AML-193 (cell line): ENCODE measurements at regions not wholly inside any gene's neighbourhood (a gene's known extent, or its start where the extent isn't known, plus 50 kb on each side); places are given as distances from the start of the nearest gene placed in this dataset.
A peak's percentile ranks its signal among the peaks of the same experiment; 100 is the strongest.
"Not testable (repeated sequence)": the region's sequence is repeated elsewhere in the genome, so short reads cannot be mapped to it uniquely, and the experiment has no call there.

Experiments
- DNase-seq, 2 experiments: peaks; one replicate each; lab custom pipeline; 2025; lab: John Stamatoyannopoulos, UW

- no peak for DNase-seq
Measured at GRCh38 chr13:63546524-63546923, 2130.9 kb upstream of the PCDH20 start.

DNA sequence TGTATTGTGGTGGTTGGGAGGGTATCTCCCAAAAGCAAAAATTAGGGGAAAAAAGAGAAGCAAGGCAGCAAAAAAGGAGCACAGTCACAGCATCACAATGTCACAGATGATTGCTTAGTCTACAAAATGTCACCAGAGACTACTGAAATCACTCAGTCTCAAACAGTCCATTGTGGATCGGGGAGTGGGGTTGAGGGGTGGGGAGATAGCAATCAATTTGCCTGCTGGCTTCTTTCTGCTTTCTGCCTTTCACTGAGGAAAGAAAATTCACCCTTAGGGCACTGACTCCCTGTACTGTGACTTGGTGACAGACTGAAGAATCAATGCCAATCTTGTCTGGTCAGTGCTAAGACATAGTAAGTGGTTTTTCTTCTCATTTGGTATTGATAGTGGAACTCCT lies 2127.1 kb upstream of the PCDH20 start:
- DNase-seq: no peak

- no peak for DNase-seq
Measured at GRCh38 chr13:63541336-63541735, 2125.7 kb upstream of the PCDH20 start.

DNA sequence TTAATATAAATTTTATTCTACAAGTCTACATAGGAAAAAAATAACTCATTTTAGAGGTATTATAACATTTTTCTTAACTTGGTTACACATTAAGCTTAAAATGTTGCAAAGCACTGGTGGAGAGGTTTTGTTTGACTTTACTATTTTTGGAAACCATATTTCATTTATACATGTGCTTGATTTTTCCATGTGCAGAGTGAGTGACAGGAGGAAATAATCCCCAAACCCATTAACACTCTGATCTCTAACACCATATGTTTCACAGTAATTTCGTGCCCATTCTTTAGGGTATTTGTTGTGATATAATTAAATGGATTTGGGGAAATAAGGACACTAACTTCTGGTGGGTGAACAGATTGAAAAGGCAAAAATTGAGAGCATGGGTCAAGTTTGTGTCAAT lies 2124.4 kb upstream of the PCDH20 start:
- DNase-seq: no peak

GRCh38 chr13:63517371-63517770 lies 2101.7 kb upstream of the PCDH20 start:
- no peak for DNase-seq

DNA sequence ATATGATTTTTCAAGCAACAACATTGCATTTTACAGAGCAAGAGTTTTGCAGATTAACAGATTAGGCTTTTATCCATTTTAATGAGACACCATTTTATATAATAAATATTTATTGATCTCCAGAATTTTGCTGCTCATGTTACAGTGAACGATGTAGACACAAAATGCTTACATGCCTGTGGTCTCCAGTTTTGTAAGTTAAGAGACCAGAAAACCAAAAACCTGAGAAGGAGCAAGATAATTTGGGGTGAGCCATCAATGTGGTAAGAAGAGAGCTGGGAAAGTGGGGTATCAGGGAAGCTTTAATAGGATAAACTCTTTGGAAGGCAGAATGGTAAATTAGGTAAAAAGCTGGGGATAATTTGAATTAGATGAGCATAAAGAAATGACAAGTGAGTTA lies 2100.5 kb upstream of the PCDH20 start:
- DNase-seq: no peak

GRCh38 chr13:63514886-63515285 lies 2099.2 kb upstream of the PCDH20 start:
- no peak for DNase-seq

DNA sequence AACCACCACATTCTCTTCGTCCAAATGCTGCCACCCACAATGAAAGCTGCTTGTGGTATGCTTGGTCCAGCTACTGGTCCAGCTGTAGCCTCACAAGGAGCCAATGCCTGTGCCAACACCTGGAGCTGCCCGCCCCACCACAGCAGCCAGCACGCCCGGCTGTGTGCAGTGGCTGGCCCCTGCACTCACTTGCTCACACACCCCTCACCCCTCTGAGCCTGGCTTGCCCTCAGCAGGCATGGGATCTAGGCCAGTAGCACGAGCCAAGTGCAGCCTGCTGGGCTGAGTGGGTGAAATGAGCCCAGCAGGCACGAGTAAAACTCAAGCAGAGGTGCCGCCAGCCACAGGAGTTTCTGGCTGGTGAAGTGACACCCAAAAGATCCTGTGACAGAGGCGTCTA lies 2096.4 kb upstream of the PCDH20 start:
- DNase-seq: no peak

DNA sequence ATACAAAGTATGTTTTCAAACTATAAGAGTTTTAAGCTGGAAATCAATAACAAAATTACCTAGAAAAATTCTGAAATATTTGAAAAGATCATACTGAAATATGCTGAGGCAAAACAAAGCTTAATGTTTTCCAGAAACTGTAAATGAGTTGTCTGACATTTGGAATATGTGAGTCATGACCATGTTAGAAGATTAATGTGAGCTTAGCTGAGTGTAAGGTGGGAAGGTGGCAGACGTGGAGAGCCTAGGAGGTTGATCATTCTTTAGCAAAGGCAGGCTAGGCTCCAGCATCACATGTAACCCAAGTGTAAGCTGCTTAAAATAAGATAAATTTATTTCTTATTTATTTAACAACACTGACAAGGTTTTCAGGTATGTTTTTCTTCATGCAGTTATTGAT lies 2086.1 kb upstream of the PCDH20 start:
- DNase-seq: no peak

DNA sequence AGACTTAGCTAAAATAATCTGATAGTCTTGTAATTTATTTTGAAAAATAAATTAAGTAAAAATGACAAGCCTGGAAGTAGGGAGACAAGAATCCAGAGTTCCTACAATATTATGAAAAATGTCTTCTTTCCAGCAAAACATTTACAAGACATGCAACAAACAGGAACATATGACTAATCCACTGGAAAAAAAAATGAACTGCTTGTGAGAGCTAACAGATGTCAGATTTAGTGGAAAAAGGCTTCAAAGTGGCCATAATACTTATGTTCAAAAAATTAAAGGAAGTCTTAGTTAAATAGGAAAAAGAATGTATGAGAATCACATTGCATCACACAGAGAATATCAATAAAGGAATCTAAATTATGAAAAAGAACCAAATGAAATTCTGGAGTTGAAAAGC lies 2082.0 kb upstream of the PCDH20 start:
- no peak for DNase-seq

- no peak for DNase-seq
Measured at GRCh38 chr13:63492604-63493003, 2077.0 kb upstream of the PCDH20 start.

GRCh38 chr13:63490149-63490548 lies 2074.5 kb upstream of the PCDH20 start:
- DNase-seq: no peak

GRCh38 chr13:63481334-63481733 lies 2065.7 kb upstream of the PCDH20 start:
- no peak for DNase-seq

DNA sequence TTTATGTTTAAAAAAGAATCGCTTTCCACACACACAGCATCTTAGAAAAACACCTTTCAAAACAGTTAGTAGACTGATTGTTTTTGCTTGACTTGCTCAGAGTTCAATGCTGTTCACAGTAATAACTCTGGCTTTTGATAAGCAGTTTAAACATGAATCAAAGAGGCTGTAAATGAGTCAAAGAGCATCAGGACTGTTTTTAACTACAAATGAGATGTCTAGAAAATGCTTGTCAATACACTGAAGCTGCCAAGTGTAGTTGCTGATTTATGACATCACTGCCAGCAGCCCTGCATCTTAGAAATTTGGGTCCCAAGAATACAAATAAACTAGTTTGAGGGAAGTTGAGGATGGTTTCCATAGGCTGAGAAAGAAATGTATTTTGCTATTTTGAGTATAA lies 2057.1 kb upstream of the PCDH20 start:
- no peak for DNase-seq

DNA sequence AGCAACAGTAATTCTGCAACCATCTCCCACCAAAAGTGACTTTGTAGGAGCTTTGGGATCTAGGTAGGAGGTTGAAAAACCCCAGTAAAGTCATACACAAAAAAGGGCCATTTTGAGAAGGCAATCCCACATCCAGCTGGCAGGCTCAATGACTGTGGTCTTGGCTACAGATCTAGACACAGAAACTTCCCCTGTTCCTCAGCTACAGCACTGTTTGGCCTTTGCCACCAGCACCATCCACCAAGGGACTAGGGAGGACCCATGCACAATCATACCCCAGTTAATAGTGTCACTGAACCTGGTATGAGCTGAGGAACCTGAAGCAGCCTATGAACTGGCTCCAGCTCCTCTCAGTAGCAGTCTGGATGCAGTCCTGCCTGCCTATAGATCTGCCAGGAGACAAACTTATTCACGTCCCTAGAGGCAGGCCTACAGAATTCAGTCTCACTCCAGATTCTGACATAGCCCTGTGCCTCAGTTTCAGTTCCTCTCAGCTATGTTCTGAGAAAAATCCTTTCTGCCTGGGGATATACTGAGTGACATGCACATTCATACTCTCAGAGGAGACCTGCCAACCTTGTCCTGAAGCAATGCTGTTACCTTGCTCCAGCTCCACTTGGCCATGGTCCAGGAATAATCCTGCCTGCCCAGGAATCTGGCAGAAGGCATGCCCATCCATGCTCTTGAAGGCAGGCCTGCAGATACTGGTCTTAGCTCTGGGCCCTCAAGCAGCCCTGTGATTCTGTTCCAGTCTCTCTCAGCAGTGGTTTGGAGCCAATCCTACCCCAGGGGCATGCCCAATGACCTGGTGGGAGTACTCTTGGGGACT lies 2048.3 kb upstream of the PCDH20 start:
- no peak for DNase-seq

DNA sequence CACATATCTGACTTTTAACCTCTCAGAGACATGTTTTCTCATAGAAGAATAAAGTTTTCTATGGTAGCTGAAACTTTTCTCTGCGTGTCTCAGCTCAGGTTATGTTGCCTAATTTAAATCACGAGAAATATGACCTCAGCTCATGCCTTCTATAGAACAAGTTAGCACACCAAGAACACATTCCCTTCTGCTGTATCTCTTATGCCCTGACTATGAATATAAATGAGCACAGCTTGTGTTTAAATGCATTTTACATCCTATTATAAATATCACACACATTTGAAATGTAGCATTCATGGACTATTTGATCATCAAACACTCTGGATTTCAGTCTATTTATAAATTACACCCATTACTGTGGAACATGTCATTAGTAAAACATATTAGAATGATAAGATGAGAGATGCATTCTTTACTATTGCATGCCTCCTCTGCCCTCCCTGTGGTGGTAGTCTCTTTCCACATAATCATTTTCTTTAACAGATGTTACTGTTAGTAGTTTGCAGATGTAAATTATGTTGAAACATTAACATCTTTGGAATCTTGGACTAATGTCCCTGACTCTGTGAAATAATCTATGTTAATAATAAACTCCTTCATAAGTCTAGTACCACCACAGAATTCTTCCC lies 2044.9 kb upstream of the PCDH20 start:
- DNase-seq: no peak

DNA sequence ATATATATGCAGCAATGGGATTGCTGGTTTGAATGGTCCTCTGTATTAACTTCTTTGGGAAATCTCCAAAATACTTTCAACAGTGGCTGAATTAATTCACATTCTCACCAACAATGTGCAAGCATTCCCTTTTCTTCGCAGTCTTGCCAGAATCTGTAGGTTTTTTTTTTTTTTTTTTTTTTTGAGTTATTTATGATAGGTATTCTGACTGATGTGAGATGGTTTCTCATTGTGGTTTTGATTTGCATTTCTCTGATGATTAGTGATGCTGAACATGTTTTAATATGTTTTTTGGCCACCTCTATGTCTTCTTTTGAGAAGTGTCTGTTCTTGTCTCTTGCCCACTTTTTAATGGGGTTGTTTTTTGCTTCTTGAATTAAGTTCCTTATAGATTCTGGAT lies 2041.5 kb upstream of the PCDH20 start:
- DNase-seq: no peak

DNA sequence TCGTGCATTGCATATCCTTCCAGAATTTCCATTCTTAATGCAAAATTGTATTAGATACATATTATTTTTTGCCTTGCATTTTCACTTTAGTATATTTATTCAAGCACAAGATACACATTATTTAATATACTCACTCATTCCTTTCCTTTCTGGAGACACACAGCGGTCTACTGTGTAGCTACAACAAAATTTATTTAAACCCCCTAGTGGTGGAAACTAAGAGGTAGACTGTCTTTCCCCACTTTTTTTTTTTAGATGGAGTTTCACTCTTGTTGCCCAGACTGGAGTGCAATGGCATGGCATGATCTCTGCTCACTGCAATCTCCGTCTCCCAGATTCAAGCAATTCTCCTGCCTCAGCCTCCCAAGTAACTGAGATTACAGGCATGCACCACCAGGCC lies 2040.3 kb upstream of the PCDH20 start:
- peak; percentile 3 to 7 for DNase-seq

GRCh38 chr13:63449550-63449949 lies 2033.9 kb upstream of the PCDH20 start:
- DNase-seq: no peak

GRCh38 chr13:63448692-63449091 lies 2033.0 kb upstream of the PCDH20 start:
- DNase-seq: no peak

DNA sequence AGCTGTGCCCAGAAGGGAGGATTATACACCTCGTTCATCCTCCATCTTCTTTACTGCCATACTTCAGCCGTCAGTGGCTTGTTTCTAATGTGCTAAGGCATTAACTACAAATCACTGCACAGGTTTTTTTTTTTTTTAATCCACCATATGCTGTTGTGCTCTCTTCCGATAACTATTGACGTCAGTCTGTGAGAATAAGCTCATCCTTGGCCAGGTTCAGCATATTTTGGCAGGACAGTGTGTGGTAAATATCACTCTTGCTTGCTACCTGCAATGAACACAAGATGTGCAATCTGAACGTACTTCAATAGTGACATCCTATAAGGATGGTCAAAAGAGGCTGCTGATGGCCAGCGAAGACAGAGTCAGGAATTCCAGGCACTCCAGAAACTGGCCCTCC lies 2030.7 kb upstream of the PCDH20 start:
- DNase-seq: no peak

GRCh38 chr13:63444225-63444624 lies 2028.6 kb upstream of the PCDH20 start:
- DNase-seq: not testable (repeated sequence)

DNA sequence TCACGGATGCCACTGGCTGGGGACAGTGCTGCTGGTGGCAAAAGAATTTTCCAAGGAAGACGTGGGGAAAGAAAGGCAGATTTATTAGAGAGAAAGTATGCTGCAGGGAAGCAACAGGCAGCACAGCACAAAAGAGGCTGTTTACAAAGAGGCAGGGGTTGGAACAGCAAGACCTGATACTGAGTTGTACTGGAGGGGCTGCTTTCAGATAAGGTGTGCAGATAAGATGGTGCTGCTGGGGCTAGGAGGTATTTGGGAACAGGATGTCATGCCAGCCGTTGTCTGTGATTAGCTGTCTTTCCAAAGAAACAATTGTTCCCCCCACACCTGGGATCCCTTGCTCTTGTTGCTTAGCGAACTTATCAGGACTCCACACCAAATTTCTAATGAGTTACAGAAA lies 2023.3 kb upstream of the PCDH20 start:
- DNase-seq: no peak

DNA sequence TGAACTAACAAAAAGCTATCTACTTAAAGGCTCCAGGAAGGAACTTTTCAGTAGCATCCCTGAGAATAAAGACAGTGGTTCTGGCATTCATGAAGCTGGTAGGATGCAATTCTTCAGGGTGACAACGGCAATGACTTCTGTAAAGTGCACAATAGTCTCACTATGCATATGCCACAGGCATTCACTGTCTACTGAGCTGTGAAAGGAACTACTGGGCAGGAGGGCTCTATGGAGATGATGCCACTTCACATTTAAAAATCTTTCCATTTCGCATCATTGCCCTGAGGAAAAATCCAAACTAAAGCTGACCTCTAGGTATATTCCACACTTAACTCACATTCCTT lies 2020.6 kb upstream of the PCDH20 start:
- no peak for DNase-seq
